ENCODE measurements at regions not wholly inside any gene's neighbourhood (a gene's known extent, or its start where the extent isn't known, plus 50 kb on each side); places are given as distances from the start of the nearest gene placed in this dataset.
"Not testable (repeated sequence)": the region's sequence is repeated elsewhere in the genome, so short reads cannot be mapped to it uniquely, and the experiment has no call there.

DNA sequence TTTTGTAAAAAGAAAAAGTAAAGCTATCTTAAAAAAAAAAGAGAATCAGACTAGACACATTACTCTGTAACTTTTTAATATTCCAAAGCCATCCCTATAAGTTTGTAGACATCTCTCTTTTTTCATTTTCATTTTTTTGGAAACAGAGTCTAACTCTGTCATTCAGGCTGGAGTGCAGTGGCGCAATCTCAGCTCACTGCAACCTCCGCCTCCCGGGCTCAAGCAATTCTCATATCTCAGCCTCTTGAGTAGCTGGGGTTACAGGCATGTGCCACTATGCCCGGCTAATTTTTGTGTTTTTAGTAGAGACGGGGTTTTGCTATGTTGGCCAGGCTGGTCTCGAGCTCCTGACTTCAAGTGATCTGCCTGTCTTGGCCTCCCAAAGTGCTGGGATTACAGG, 51.4 kb upstream of the ANKH start:
- DNase-seq; intact Hi-C loops (cut with DNase I): not testable (repeated sequence)

GRCh38 chr5:14922456-14922855, 50.9 kb upstream of the ANKH start:
- intact Hi-C loops (cut with DNase I) = no loop called here
- no peak for DNase-seq

Measured in posterior cingulate gyrus (tissue), 11 donors.